Right atrium auricular region (tissue), 2 donors: ENCODE measurements at regions not wholly inside any gene's neighbourhood (a gene's known extent, or its start where the extent isn't known, plus 50 kb on each side); places are given as distances from the start of the nearest gene placed in this dataset.

ENCODE experiments used
- DNase-seq: peaks from one replicate; pipeline ENCODE4 v3.0.0-alpha.2; 2019; ENCODE audit warnings: low spot score
- H3K27ac ChIP-seq, 2 donors: fragments of 200-600 bp; sonication (generic); 1 replicate in 1 of 2; 2 replicates in 1 of 2; pipeline ENCODE4 v1.5.1; 2016 to 2019
- H3K27me3 ChIP-seq, 2 donors: fragments of 200-600 bp; sonication (generic); one replicate each; pipeline versions ENCODE4 v1.5.1 to v1.6.0; 2017 to 2019
- H3K36me3 ChIP-seq: fragments of 200-600 bp; sonication (generic); one replicate; pipeline ENCODE4 v1.5.1; 2016
- H3K4me1 ChIP-seq, 2 donors: fragments of 200-600 bp; sonication (generic); one replicate each; pipeline versions ENCODE4 v1.5.1 to v1.6.0; 2017 to 2019
- H3K4me3 ChIP-seq, 2 donors: fragments of 200-600 bp; sonication (generic); 1 replicate in 1 of 2; 2 replicates in 1 of 2; pipeline ENCODE4 v1.5.1; 2017 to 2019; ENCODE audit warnings: mild to moderate bottlenecking in 1 of 2, moderate library complexity in 1 of 2
- H3K9me3 ChIP-seq, 2 donors: fragments of 200-600 bp; sonication (generic); one replicate each; pipeline ENCODE4 v1.5.1; 2019
- CTCF ChIP-seq, 2 donors: fragments of 200-600 bp; sonication (generic); IDR thresholded peaks; one replicate each; pipeline ENCODE4 v1.5.1; 2019; ENCODE audit warnings: antibody characterized with exemption in 2 of 2

DNA sequence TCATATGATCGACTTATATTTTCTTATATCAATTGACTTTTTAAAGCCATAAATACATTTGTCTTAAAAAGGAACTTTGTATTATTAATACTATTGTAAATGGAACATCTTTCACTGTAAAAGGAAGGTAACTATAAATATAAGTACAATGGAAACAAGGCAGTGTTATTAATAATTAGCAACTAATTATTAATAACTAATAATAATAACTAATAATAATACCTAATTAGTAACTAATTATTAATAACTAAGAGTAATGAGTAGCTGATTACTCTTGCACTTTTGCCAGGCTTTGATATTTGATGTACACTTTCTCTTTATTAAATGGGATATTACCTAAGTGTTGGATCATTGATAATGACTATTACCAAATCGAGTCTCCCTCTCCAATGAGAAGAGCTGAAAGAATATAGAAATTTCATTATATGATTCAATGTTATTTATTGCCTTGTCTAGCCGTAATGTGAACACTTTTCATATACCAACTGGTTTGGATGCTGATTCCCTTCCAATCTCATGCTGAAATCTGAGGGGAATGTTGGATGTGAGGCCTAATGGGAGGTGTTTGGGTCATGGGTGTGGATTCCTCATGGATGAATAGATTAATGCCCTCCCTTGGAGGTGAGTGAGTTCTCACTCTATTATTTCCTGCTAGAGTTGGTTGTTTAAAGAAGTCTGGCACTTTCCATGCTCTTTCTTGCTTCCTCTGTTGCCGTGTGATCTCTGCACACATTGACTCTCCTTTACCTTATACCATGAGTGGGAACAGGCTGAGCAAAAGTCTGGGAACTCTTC is 202.1 kb upstream of the ZBTB20 start:
- H3K4me3 ChIP-seq: no peak overlapping the region
- H3K27me3 ChIP-seq: no peaks in the 10 kb centered on the region
- no peak for TF ChIP-seq CTCF (IDR thresholded peaks at IDR 0.05)
- DNase-seq: no peak
- no peak overlapping the region for H3K27ac ChIP-seq
- no peaks in the 10 kb centered on the region for H3K4me1 ChIP-seq
- H3K9me3 ChIP-seq: no peaks in the 10 kb centered on the region
- no peaks in the 10 kb centered on the region for H3K36me3 ChIP-seq

DNA sequence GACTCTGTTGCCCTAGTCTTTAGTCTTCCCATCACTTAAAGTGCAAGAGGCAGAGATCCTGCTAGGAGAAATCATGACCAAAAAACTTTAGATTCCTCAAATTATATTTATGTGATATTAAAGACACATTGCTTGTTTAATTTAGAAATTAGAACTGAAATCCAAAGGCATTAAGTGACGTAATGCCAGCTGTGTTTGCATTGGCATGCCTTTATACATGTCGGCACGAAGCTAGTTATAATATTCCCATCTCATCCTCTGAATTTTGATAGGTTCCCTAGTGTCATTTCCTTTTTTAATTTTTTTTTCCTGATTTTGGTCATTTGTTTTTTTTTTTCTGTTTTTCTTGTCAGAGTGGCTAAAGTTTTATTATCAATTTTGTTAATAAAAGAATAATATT is 203.5 kb upstream of the ZBTB20 start:
- no peaks in the 10 kb centered on the region for H3K9me3 ChIP-seq
- no peak for TF ChIP-seq CTCF (IDR thresholded peaks at IDR 0.05)
- no peaks in the 10 kb centered on the region for H3K36me3 ChIP-seq
- H3K4me1 ChIP-seq: no peaks in the 10 kb centered on the region
- no peak overlapping the region for H3K27ac ChIP-seq
- no peaks in the 10 kb centered on the region for H3K27me3 ChIP-seq
- no peak for DNase-seq
- no peak overlapping the region for H3K4me3 ChIP-seq

DNA sequence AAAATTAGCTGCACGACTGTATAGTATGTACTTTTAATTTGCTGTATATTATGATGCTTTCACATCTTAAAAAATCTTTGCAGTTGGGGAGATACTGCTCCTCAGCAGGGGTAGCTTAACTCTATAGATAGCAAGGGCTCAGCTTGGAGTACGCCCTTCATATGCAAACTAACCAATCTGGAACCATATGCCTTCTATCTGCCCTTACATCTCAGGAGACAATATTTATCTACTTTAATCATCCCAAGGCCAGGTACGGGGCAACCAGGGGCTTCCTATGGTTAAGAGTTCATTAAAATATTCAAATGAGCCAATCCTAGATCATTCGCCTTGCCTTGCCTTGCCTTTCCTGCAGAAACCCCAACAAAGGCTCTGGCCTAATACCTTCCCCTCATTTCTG is 204.1 kb upstream of the ZBTB20 start:
- Histone ChIP-seq H3K9me3 (no peaks in the 10 kb centered on the region), H3K4me1 (no peaks in the 10 kb centered on the region), H3K4me3 (no peak overlapping the region), H3K27ac (no peak overlapping the region), H3K27me3 (no peaks in the 10 kb centered on the region), H3K36me3 (no peaks in the 10 kb centered on the region)
- no peak for DNase-seq
- TF ChIP-seq CTCF (IDR thresholded peaks at IDR 0.05): no peak

DNA sequence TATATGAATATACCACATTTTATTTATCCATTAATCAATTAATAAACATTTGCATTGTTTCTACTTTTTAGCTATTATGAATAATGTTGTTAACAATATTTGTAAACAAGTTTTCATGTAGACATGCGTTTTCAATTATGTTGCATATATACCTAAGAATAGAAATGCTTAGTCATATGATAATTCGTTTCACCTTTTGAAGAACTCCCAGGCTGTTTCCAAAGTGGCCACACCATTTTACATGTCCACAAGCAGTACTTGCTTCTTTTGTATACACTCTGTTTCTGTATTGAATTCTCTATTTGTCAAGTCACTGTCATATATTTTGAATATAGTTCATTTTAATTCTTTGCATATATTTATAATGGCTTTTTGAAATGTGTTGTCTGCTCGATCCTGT is 206.9 kb upstream of the ZBTB20 start:
- H3K4me1 ChIP-seq: no peaks in the 10 kb centered on the region
- no peaks in the 10 kb centered on the region for H3K9me3 ChIP-seq
- H3K36me3 ChIP-seq: no peaks in the 10 kb centered on the region
- no peak overlapping the region for H3K4me3 ChIP-seq
- H3K27ac ChIP-seq: no peak overlapping the region
- no peak for DNase-seq
- H3K27me3 ChIP-seq: no peaks in the 10 kb centered on the region
- no peak for TF ChIP-seq CTCF (IDR thresholded peaks at IDR 0.05)

GRCh38 chr3:115357456-115357855 is 210.4 kb upstream of the ZBTB20 start:
- Histone ChIP-seq H3K27ac (no peak overlapping the region), H3K4me1 (peaks cover 0 to 8% of the 10 kb centered on the region in 2 donors), H3K36me3 (no peaks in the 10 kb centered on the region), H3K27me3 (no peaks in the 10 kb centered on the region), H3K4me3 (no peak overlapping the region), H3K9me3 (no peaks in the 10 kb centered on the region)
- DNase-seq: no peak
- TF ChIP-seq CTCF (IDR thresholded peaks at IDR 0.05): no peak

GRCh38 chr3:115359536-115359935 is 212.4 kb upstream of the ZBTB20 start:
- no peaks in the 10 kb centered on the region for H3K27me3 ChIP-seq
- peaks cover 0 to 8% of the 10 kb centered on the region in 2 donors for H3K4me1 ChIP-seq
- DNase-seq: no peak
- no peak overlapping the region for H3K27ac ChIP-seq
- H3K36me3 ChIP-seq: no peaks in the 10 kb centered on the region
- TF ChIP-seq CTCF (IDR thresholded peaks at IDR 0.05): no peak
- H3K9me3 ChIP-seq: no peaks in the 10 kb centered on the region
- H3K4me3 ChIP-seq: no peak overlapping the region
